ENCODE measurements at regions not wholly inside any gene's neighbourhood (a gene's known extent, or its start where the extent isn't known, plus 50 kb on each side); places are given as distances from the start of the nearest gene placed in this dataset.

DNA sequence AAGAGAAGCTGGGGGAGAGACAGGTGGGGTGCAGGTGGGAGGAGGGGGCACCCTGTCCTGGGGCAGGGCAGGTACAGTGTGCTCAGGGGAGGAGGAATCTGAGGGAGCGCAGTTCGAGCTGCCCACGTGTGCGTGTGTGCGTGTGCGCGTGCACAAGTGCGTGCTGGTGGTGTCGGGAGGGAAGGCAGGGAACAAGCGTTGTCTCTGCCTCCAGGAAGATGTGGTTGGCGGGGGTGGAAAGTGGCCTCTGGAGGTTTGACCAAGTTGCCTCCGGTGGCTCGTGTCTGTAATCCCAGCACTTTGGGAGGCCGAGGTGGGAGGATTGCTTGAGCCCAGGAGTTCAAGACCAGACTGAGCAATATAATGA, 49.9 kb upstream of the THY1 start:
- DNase-seq = no peak
